ENCODE measurements at regions not wholly inside any gene's neighbourhood (a gene's known extent, or its start where the extent isn't known, plus 50 kb on each side); places are given as distances from the start of the nearest gene placed in this dataset.
"Not testable (repeated sequence)": the region's sequence is repeated elsewhere in the genome, so short reads cannot be mapped to it uniquely, and the experiment has no call there.

GRCh38 chr5:98031036-98031435 lies 742.4 kb upstream of the RGMB start:
- not testable (repeated sequence) for H3K9me3 ChIP-seq (replicated peaks; ENCODE audit: low read length); H3K36me3 ChIP-seq (ENCODE audit: insufficient read depth, low read length); H3K9ac ChIP-seq (ENCODE audit: low read depth, low read length); H3K4me3 ChIP-seq (ENCODE audit: low read length); H3K4me2 ChIP-seq (ENCODE audit: low read length); H3K4me1 ChIP-seq (ENCODE audit: control insufficient read depth, insufficient read depth, low read length); H3K27me3 ChIP-seq (ENCODE audit: control insufficient read depth, insufficient read depth, low read length)

- H3K4me1 ChIP-seq (ENCODE audit: control insufficient read depth, insufficient read depth, low read length), result no peaks in the 10 kb centered on the region
- H3K4me2 ChIP-seq (ENCODE audit: low read length), result no peak overlapping the region
- no peak overlapping the region for H3K4me3 ChIP-seq (ENCODE audit: low read length)
- no peaks in the 10 kb centered on the region for H3K36me3 ChIP-seq (ENCODE audit: insufficient read depth, low read length)
- no peaks in the 10 kb centered on the region for H3K27me3 ChIP-seq (ENCODE audit: control insufficient read depth, insufficient read depth, low read length)
- H3K9me3 ChIP-seq (replicated peaks; ENCODE audit: low read length), result no peaks in the 10 kb centered on the region
- H3K9ac ChIP-seq (ENCODE audit: low read depth, low read length), result no peak overlapping the region
Observed at GRCh38 chr5:98031496-98031895, 742.0 kb upstream of the RGMB start.

DNA sequence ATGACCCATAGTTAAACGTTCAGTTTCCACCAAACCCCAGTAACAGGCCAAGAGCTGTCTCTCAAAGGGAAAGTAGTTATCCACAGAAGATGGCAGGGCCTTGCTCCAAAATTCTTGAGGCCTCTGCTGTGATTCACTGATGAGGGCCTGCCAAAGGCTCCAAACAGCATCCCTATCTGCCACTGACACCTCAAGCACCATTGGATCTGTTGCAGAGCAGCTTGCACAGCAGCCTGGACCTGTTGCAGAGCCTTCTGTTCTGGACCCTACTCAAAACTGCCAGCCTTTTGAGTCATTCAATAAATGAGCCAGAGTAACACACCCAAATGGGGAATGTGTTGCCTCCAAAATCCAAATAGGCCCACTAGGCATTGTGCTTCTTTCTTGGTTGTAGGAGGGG lies 741.5 kb upstream of the RGMB start:
- Histone ChIP-seq H3K4me1 (ENCODE audit: control insufficient read depth, insufficient read depth, low read length) (no peaks in the 10 kb centered on the region), H3K9ac (ENCODE audit: low read depth, low read length) (no peak overlapping the region), H3K4me3 (ENCODE audit: low read length) (no peak overlapping the region), H3K27me3 (ENCODE audit: control insufficient read depth, insufficient read depth, low read length) (no peaks in the 10 kb centered on the region), H3K36me3 (ENCODE audit: insufficient read depth, low read length) (no peaks in the 10 kb centered on the region), H3K4me2 (ENCODE audit: low read length) (no peak overlapping the region), H3K9me3 (replicated peaks; ENCODE audit: low read length) (no peaks in the 10 kb centered on the region)

GRCh38 chr5:98041661-98042060 lies 731.8 kb upstream of the RGMB start:
- Histone ChIP-seq H3K9me3 (replicated peaks; ENCODE audit: low read length) (no peaks in the 10 kb centered on the region), H3K4me3 (ENCODE audit: low read length) (no peak overlapping the region), H3K4me1 (ENCODE audit: control insufficient read depth, insufficient read depth, low read length) (no peaks in the 10 kb centered on the region), H3K9ac (ENCODE audit: low read depth, low read length) (no peak overlapping the region), H3K36me3 (ENCODE audit: insufficient read depth, low read length) (no peaks in the 10 kb centered on the region), H3K27me3 (ENCODE audit: control insufficient read depth, insufficient read depth, low read length) (no peaks in the 10 kb centered on the region), H3K4me2 (ENCODE audit: low read length) (no peak overlapping the region)

- Histone ChIP-seq H3K9me3 (replicated peaks; ENCODE audit: low read length) (no peaks in the 10 kb centered on the region), H3K9ac (ENCODE audit: low read depth, low read length) (no peak overlapping the region), H3K4me1 (ENCODE audit: control insufficient read depth, insufficient read depth, low read length) (no peaks in the 10 kb centered on the region), H3K4me2 (ENCODE audit: low read length) (no peak overlapping the region), H3K27me3 (ENCODE audit: control insufficient read depth, insufficient read depth, low read length) (no peaks in the 10 kb centered on the region), H3K4me3 (ENCODE audit: low read length) (no peak overlapping the region), H3K36me3 (ENCODE audit: insufficient read depth, low read length) (no peaks in the 10 kb centered on the region)
Observed at GRCh38 chr5:98042521-98042920, 730.9 kb upstream of the RGMB start.

- Histone ChIP-seq H3K27me3 (ENCODE audit: control insufficient read depth, insufficient read depth, low read length) (no peaks in the 10 kb centered on the region), H3K36me3 (ENCODE audit: insufficient read depth, low read length) (no peaks in the 10 kb centered on the region), H3K4me2 (ENCODE audit: low read length) (no peak overlapping the region), H3K9ac (ENCODE audit: low read depth, low read length) (no peak overlapping the region), H3K4me1 (ENCODE audit: control insufficient read depth, insufficient read depth, low read length) (no peaks in the 10 kb centered on the region), H3K4me3 (ENCODE audit: low read length) (no peak overlapping the region), H3K9me3 (replicated peaks; ENCODE audit: low read length) (no peaks in the 10 kb centered on the region)
Observed at GRCh38 chr5:98042961-98043360, 730.5 kb upstream of the RGMB start.

GRCh38 chr5:98050583-98050982 lies 722.9 kb upstream of the RGMB start:
- Histone ChIP-seq H3K9ac (ENCODE audit: low read depth, low read length) (no peak overlapping the region), H3K4me2 (ENCODE audit: low read length) (no peak overlapping the region), H3K27me3 (ENCODE audit: control insufficient read depth, insufficient read depth, low read length) (no peaks in the 10 kb centered on the region), H3K4me1 (ENCODE audit: control insufficient read depth, insufficient read depth, low read length) (no peaks in the 10 kb centered on the region), H3K4me3 (ENCODE audit: low read length) (no peak overlapping the region), H3K36me3 (ENCODE audit: insufficient read depth, low read length) (no peaks in the 10 kb centered on the region), H3K9me3 (replicated peaks; ENCODE audit: low read length) (no peaks in the 10 kb centered on the region)

DNA sequence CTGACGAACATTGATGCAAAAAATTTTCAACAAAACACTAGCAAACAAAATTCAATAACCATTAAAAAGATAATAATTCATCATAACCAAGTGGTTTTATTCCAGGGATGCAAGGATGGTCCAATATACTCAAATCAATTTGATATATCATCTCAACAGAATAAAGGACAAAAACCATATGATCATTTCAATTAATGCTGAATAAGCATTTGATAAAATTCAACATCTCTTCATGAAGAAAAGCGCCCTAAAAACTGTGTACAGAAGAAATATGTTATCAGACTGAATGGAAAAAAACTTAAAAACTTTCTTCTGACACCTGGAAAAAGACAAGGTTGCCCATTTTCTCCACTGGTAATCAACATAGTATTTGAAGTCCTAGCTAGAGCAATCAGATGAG lies 720.3 kb upstream of the RGMB start:
- Histone ChIP-seq H3K4me1 (ENCODE audit: control insufficient read depth, insufficient read depth, low read length) (no peaks in the 10 kb centered on the region), H3K27me3 (ENCODE audit: control insufficient read depth, insufficient read depth, low read length) (no peaks in the 10 kb centered on the region), H3K4me2 (ENCODE audit: low read length) (no peak overlapping the region), H3K9me3 (replicated peaks; ENCODE audit: low read length) (no peaks in the 10 kb centered on the region), H3K4me3 (ENCODE audit: low read length) (no peak overlapping the region), H3K36me3 (ENCODE audit: insufficient read depth, low read length) (no peaks in the 10 kb centered on the region), H3K9ac (ENCODE audit: low read depth, low read length) (no peak overlapping the region)

- Histone ChIP-seq H3K9me3 (replicated peaks; ENCODE audit: low read length) (no peaks in the 10 kb centered on the region), H3K9ac (ENCODE audit: low read depth, low read length) (no peak overlapping the region), H3K27me3 (ENCODE audit: control insufficient read depth, insufficient read depth, low read length) (no peaks in the 10 kb centered on the region), H3K4me3 (ENCODE audit: low read length) (no peak overlapping the region), H3K36me3 (ENCODE audit: insufficient read depth, low read length) (no peaks in the 10 kb centered on the region), H3K4me1 (ENCODE audit: control insufficient read depth, insufficient read depth, low read length) (no peaks in the 10 kb centered on the region), H3K4me2 (ENCODE audit: low read length) (no peak overlapping the region)
Observed at GRCh38 chr5:98060148-98060547, 713.3 kb upstream of the RGMB start.

DNA sequence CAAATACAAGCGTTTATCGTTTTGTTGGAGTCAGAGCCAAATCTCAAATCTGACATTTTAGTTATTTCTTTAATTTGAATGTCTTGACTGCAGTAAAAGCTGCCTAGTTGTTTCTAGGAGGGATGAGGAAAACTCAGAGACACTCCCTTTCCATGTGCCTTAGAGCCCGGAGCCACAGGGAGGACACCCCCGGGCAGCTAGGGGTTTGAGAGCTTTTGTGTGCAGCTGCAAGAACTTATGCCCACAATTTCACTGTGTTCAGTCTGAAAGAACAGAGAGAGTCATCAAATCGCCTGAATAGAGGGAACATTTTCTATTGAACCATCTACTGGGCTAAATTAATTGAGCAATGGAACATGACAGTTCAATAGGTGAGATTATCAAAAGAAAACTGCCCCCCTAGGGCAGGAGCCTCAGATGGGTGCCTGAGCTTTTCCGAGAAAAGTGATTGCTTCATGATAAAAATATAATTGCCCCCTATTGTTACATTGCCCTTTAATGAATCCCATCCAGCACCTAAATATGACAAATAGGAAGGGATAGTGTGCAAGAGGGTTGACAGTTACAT lies 709.3 kb upstream of the RGMB start:
- H3K27me3 ChIP-seq (ENCODE audit: control insufficient read depth, insufficient read depth, low read length), result no peaks in the 10 kb centered on the region
- no peak overlapping the region for H3K4me2 ChIP-seq (ENCODE audit: low read length)
- no peaks in the 10 kb centered on the region for H3K9me3 ChIP-seq (replicated peaks; ENCODE audit: low read length)
- H3K9ac ChIP-seq (ENCODE audit: low read depth, low read length), result no peak overlapping the region
- H3K4me1 ChIP-seq (ENCODE audit: control insufficient read depth, insufficient read depth, low read length), result peaks cover 7% of the 10 kb centered on the region
- H3K36me3 ChIP-seq (ENCODE audit: insufficient read depth, low read length), result no peaks in the 10 kb centered on the region
- H3K4me3 ChIP-seq (ENCODE audit: low read length), result no peak overlapping the region

GRCh38 chr5:98065261-98065909 lies 708.1 kb upstream of the RGMB start:
- H3K9ac ChIP-seq (ENCODE audit: low read depth, low read length), result no peak overlapping the region
- H3K27me3 ChIP-seq (ENCODE audit: control insufficient read depth, insufficient read depth, low read length), result no peaks in the 10 kb centered on the region
- no peak overlapping the region for H3K4me2 ChIP-seq (ENCODE audit: low read length)
- H3K4me3 ChIP-seq (ENCODE audit: low read length), result no peak overlapping the region
- H3K9me3 ChIP-seq (replicated peaks; ENCODE audit: low read length), result no peaks in the 10 kb centered on the region
- H3K4me1 ChIP-seq (ENCODE audit: control insufficient read depth, insufficient read depth, low read length), result peaks cover 7% of the 10 kb centered on the region
- H3K36me3 ChIP-seq (ENCODE audit: insufficient read depth, low read length), result no peaks in the 10 kb centered on the region

DNA sequence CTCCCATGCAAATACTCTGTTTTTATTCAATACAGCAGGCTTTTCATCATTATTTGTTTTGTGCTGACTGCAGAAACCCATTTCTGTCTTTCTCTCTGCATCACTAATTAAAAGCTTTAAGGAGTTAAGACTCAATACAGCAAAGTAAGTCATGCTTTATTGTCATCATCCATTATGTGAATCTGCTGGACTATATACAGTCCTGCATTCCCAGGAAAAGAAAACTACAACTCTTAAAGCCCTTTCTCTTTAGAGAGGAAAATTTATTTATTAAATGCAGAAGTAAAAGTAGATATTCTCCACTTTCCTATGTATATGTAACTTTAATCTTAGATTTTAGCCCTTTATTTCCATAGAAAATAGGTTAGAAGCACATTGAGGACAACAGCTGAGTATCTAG lies 706.6 kb upstream of the RGMB start:
- no peak overlapping the region for H3K9ac ChIP-seq (ENCODE audit: low read depth, low read length)
- H3K27me3 ChIP-seq (ENCODE audit: control insufficient read depth, insufficient read depth, low read length), result no peaks in the 10 kb centered on the region
- H3K4me2 ChIP-seq (ENCODE audit: low read length), result no peak overlapping the region
- no peaks in the 10 kb centered on the region for H3K36me3 ChIP-seq (ENCODE audit: insufficient read depth, low read length)
- no peaks in the 10 kb centered on the region for H3K9me3 ChIP-seq (replicated peaks; ENCODE audit: low read length)
- peaks cover 7% of the 10 kb centered on the region for H3K4me1 ChIP-seq (ENCODE audit: control insufficient read depth, insufficient read depth, low read length)
- H3K4me3 ChIP-seq (ENCODE audit: low read length), result no peak overlapping the region
